Hepatocyte (in vitro differentiated cells): ENCODE measurements at regions not wholly inside any gene's neighbourhood (a gene's known extent, or its start where the extent isn't known, plus 50 kb on each side); places are given as distances from the start of the nearest gene placed in this dataset.

Experiments used
- EZH2 ChIP-seq: fragments of 200-600 bp; sonication (generic); IDR thresholded peaks from 2 replicates; pipeline ENCODE4 v1.6.1; 2016; ENCODE audit warnings: antibody characterized with exemption, mild to moderate bottlenecking, borderline replicate concordance
- TF ChIP-seq, protein P1 (sequence below): fragments of 200-600 bp; sonication (generic); IDR thresholded peaks from 2 replicates; pipeline ENCODE4 v1.5.1; 2016; ENCODE audit warnings: antibody characterized with exemption, mild to moderate bottlenecking; ENCODE audit not compliant: poor library complexity

DNA sequence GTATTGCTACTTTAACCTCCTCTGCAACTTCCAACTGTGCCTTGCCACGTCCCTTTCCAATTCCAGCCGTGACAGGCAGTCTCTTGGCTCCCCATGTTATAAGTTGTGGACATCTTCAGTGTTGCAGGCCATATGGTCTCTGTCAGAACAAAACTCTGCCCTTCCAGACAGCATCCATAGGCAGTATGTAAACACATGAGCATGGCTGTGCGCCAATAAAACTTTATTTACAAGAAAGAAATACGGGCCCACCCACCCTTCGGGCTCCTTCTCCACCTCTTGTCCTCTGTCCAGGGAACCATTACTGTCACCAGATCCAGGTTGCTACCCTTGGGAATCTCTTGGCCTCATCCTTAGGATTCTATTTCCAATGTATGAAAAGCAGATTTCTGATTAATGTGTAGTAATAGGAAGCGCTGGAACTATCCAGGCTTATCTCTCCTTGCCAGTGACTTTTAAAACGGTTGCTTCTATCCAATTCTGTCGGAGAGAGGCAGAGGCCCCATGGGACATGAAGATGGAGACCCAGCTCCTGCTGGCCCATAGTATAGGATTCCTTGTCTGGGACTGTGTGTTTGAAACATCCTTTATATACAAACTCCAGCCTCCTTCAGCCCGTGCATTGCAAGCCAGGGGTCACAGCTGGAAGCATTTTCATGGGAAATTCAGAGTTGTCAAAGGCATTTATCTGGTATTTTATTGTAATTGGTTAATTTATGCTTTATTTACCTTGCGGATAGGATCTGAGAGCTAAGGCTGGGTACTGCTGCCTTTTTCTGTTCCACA is 114.4 kb downstream of the ZNF664 start:
- TF ChIP-seq, protein P1, sequence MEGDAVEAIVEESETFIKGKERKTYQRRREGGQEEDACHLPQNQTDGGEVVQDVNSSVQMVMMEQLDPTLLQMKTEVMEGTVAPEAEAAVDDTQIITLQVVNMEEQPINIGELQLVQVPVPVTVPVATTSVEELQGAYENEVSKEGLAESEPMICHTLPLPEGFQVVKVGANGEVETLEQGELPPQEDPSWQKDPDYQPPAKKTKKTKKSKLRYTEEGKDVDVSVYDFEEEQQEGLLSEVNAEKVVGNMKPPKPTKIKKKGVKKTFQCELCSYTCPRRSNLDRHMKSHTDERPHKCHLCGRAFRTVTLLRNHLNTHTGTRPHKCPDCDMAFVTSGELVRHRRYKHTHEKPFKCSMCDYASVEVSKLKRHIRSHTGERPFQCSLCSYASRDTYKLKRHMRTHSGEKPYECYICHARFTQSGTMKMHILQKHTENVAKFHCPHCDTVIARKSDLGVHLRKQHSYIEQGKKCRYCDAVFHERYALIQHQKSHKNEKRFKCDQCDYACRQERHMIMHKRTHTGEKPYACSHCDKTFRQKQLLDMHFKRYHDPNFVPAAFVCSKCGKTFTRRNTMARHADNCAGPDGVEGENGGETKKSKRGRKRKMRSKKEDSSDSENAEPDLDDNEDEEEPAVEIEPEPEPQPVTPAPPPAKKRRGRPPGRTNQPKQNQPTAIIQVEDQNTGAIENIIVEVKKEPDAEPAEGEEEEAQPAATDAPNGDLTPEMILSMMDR, result no peak
- no peak for TF ChIP-seq EZH2
